Activated CD8-positive, alpha-beta memory T cell treated with anti-CD3 and anti-CD28 coated beads, Interleukin-2, amount 50 U/mL, for 24 hours (primary cell): ENCODE measurements at regions not wholly inside any gene's neighbourhood (a gene's known extent, or its start where the extent isn't known, plus 50 kb on each side); places are given as distances from the start of the nearest gene placed in this dataset.
A peak's percentile ranks its signal among the peaks of the same experiment; 100 is the strongest.

Experiments used
- DNase-seq: peaks from one replicate; pipeline ENCODE4 v3.0.0-alpha.2; 2020; ENCODE audit errors: extremely low read depth

DNA sequence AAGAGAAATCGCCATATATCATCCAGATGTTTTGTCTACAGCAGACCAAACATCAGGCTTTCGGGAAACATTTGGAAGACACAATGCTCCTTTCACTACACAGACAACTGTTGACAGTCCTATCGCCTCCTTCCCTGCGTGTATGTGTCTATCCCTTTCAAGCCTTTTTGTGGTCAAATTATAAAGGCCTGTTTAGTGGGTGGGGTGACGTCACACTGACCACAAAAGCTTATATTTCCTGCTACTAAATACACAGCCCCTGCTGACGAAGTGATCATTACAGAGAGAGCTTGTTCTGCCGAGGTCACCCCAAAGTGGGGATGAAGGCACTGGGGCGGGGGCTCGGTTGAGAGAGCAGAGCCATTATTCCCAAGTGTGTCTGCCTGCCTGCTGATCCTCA is 302.7 kb upstream of the TNP1 start:
- peak; percentile 12 for DNase-seq

DNA sequence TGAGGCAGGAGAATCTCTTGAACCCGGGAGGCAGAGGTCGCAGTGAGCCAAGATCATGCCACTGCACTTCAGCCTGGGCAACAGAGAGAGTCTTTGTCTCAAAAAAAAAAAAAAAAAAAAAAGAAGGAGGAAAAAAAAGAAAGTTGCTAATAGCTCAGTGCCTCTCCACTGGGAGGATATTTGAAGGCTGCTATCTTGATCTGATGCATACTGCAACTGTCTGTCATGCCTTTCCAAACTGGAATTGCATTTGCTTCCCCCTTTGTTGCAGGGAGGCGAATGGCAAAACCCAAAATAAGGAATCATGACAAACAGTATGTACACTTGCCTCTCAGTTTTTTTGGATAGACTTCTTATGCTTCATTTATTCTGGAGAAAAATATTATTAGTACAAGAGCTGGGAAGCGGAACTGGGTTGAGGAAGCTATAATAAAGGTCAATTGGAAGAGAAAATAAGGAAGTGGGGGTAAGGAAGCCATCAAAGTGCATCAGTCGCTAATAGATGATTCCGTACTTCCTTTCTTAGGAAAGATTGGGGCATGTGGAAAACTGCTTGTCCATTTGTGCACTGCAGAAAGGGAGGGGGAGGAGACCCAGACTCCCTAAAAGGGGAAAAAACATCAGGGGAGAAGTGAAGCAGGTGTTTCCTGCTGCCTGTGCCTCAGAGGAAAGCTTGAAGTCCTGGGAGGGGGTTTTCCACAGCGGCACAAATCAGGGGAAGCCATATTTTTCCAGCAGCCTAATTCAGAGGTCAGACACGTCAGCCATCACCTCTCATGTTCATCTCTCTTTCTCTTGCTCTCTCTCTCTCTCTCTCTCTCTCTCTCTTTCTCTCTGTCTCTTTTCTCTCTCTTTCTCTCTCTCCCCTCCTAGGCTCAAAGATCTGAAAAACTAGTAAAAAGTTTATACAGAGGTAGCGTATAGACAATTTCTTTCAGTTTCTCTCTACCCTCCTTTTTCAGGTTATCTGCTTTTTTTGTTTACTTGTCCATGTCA is 301.4 kb upstream of the TNP1 start:
- no peak for DNase-seq

DNA sequence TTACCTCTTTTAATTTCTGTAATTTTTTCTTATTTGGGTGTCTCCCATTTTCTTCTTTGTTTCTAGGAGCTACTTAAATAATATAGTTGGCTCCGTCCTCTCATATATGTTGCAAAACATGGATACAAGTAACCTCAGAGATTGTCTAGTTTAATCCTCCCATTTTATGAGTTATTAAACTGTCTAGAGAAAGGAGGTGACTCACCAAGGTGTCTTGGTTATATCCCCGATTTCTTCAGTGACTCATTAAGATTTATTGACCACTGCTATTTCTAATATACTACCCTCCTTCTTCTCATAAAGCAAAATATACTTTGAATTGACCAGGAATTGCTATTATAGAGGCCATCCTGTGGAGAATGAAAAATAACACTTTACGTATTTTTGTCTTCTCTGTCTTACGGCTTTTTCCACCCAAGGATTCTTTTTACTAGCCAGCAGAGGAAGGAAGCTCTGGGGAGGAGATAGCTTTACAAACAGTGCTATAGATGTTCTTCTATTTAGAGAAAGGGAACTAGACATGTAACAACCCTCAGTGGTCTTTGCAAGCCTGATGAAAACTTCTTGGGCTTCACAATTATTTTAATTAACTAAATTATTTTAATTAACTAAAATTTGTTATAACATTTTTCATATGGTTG is 300.4 kb upstream of the TNP1 start:
- no peak for DNase-seq

DNA sequence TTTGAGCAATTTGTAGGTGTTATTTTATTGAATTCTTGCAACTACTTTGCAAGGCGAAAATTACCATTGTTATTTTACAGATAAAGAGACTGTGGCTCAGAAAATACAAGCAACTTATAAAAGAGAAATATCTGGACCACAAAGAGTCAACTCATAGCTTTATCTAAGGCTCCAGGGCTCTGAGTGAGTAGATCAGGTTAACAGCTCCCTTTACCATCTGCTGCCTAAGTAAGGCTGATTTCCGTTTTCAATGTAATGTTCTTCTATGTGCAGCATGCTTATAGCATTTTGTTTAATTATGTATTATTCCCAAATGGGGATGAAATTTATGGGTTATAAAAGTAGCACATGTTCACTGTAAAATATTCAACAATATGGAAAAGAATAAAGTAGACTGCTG is 299.1 kb upstream of the TNP1 start:
- DNase-seq = no peak

DNA sequence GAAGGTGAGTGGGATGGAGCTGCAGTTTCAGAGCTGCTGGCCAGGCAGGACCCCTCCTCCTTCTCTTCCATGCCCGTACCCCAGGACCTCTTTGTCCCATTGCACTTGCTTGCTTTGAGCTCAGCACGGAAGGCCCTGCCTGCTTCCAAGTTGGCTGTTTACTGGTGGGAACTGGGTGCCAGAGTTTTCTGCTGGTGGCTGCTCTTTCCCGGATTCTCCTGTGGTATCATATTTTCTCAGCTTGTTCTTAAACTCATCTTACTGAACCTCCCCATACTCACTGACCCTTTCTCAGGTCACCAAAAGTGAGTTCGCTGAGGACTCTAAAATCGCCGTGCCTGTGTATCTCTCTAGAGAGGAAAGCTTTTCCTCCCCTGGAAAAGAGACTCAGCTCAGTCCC is 297.7 kb upstream of the TNP1 start:
- DNase-seq = no peak

DNA sequence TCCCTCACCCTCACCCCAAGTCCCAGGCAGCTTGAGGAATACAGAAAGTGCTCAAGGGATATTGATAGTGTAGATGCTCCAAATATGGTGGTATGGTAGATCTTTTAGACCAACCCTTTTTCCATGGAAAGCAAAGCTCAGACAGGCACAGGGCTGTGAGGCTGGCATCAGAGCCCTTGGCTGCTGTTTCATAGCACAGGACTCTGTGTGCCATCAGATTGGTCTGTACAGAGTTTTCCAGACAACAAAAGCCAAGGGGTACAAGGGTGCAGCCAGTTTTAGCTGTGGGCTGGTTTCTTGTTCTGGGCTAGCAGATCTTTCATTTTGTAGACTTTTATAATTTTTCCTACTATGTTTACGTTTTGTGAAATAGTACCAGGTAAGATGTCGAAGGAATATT is 296.9 kb upstream of the TNP1 start:
- DNase-seq = no peak

DNA sequence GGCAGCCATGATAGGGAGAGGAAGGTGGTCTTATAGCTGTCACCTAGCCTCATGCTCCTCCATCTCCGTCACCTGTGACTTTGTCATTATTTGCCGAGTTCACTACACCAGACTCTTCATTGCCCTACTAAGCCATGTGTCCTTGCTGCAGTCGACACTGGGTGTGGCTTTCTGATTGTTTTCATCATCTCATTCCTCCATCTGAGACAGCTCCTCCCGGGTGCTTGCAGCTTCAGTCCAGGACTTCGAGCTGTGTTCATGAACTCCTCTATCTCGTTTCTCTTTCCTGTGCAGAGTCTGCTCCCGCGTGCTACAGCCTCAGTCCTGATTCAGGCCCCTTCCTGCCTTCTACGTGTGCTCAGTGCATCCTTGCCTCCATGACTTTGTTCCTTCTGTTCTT is 295.1 kb upstream of the TNP1 start:
- DNase-seq = no peak

DNA sequence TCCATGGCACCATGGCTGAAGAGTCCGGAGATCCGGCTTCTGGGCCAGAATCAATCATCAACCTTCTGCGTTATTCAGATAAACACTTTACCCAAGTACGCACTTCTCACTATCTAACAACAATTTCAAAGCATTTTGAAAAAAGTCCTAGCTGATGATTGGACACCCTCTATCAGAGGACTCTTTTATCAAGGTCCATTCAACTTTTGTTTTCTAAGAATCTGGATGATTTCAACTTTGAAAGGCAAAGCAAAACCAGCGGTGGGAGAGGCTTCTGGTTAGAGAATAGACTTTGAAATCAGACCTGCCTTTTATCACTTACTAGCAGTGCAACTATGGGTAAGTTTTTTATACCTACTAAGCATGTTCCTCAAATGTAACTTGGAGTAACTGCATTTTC is 293.6 kb upstream of the TNP1 start:
- no peak for DNase-seq

DNA sequence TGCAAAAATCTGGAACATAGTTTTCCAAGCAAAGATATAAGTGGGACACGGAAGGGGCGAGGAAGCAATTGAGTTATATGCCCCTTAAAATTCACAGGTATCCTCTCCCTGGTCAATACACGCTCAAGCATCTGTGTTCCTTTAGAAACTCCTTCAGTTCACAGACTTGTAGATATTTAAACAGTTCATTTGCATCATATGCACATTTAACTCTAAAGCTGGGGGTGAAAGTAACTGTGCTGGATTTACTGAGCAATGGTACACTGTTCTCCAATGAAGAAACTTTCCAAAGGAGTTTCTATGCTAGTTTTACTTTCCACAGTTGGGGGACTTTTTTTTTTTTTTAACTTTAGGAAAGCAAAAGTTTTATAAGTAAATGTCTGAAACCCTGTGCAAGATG is 293.0 kb upstream of the TNP1 start:
- no peak for DNase-seq

DNA sequence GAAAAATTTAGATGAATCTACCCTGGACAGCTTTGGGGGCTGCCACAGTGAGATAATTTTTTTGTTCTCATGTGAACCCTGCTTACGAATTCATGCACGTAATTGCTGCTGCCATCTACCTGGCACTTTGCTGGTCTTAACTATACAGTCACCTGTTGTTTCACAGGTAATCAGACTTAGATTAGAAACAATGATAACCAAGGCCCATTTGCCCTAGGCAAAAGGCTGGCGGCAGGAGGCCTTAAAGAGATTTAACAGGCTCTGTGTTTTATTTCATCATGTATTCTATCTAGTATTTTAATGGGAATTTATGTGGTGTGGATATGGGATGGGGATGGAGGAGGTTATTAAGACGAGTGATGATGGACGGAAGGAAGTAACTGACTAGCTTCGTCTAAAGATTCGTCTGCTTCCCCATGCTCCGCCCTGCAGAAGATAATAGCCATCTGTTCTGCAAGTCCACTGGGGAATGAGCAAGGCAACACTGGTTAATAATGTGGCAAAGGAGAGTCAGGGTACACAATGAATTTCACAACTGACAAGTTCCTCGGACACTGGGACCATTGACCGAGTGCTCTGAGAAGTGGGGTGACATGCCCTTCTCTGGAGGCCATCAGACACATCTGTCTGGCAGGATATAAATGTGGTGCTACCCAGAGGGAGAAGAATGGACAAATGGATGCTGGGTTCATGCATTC is 291.8 kb upstream of the TNP1 start:
- no peak for DNase-seq

DNA sequence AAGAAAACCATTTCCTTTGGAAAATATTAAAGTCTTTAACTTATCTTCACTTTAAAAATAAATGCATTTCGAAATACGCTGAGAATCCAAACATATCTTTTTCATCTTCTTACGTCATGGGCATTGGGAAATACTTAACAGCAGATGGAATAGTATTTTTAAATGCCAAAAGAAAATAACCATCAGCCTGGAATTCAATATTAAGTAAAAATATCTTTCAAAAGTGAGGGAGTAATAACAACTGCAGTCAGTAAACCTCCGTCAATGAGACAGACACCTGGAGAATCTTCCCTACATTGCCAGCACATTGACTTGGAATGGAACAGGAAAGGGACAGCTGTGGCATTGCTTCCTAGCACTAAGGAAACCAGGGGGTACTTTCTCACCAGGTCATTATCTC is 290.4 kb upstream of the TNP1 start:
- DNase-seq = no peak

DNA sequence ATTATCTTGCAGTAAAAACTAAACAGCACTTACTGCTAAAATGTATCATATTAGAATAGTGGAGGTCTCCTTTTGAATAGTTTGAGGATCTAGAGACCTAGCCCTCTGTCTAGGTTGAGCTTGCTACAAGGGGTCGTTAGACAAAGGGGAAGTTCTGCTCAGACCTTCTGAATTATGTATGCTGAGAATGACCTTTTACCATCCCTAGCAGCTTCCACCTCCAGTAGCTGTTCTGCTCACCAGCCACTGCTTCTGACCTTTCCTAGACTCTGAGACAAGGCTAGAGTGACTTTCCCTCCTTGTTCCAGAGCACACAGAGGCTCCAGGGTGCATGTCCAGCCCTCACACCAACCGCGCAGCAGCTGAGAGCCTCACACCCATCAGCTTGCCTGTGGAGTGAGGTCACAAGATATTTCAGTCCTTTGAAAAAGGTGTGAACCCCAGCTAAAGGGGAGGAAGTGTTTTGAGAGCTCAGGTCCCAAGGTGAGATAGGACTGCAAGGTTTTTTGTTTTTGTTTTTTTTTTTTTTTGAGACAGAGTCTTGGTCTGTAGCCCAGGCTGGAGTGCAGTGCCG is 289.3 kb upstream of the TNP1 start:
- no peak for DNase-seq

DNA sequence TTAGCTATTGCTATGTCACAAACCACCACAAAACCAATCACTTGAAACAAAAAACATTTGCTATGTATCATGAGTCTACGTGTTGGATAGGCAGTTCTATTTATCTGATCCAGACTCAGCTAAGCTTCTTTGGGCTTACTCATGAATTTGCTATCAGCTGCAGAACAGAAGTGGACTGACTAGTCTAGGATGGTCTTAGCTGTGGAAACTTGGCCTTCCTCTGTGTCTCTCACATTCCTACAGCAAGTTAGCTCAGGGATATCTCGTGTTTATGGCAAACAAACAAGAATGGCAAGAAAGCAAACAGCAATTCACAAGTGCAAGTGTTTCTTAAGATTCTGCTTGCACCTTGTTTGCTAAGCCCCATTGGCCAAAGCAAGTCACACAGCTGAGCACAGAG is 288.0 kb upstream of the TNP1 start:
- DNase-seq = no peak

DNA sequence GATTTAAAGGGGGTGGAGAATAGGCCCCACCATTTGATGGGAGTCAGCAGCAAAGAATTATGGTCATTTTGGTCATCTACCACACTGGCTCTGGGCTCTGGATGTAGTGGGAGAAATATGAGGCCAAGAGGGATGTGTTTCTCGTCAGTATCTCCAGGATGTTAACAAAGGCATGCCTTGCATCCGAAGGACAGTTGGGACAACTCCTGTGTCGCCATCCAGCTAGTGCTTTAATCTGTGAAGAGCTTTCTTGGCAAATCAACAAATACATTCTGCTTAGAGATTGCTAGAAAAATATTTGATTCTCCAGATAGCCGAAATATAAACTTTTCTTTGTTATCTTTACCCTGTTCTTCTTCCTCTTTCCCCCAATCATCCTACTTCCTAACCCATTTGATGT is 287.1 kb upstream of the TNP1 start:
- no peak for DNase-seq

DNA sequence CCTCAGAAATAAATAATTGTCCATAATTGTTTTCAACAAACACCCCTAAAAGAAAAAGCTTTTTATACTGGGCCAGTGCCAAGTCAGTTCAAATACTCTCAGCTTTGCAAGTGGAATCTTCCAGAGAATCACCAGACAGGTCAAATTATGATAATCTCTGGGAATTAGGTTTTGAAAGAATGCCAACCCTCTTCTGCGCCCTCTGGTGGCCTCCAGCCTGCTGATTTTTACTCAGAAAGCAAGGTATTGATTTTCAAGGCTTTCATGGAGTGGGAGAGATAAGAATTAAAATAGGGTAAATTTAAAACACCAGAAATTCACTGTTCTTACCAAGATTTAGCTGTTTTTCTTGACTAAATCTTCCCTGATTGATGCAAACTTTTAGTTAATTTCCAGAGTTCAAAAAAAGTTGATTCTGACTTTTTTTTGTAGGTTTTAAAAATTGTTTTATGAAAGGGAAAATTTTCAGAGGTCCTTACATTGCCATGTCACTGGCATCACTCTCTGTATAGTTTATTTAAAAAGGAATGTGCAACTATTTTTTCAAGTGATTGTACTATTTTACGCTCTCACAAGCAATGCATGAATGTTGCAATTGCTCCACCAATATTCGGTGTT is 282.9 kb upstream of the TNP1 start:
- DNase-seq = no peak

DNA sequence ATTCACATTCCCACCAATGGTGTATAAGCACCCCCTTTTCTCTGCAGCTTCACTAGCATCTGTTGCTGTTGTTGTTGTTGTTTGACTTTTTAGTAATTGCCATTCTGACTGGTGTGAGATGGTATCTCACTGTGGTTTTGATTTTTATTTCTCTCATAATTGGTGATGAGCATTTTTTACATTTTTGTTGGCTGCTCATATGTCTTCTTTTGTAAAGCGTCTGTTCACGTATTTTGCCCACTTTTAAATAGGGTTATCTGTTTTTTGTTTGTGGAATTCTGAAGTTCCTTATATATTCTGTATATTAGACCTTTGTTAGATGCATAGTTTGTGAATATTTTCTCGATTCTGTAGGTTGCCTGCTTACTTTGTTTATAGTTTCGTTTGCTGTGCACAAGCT is 278.4 kb upstream of the TNP1 start:
- no peak for DNase-seq

DNA sequence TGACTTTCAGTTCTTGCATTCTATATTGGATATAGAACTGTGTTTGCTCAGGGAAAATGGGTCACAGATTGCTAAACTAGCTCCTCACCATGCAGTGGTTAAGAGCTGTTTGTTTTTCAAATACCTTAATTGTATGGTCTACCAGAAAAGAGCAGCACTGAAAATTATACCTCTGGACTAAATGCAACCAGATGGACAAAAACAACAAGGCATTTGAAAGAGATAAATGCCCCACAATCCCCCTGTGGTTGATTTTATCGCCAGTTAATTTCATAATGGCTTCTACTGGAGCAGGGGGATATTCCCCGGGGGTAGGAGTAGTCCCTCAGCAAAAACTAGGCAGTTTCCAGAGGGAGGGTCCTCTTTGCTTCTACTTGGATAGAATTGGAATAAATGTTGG is 267.9 kb upstream of the TNP1 start:
- no peak for DNase-seq

DNA sequence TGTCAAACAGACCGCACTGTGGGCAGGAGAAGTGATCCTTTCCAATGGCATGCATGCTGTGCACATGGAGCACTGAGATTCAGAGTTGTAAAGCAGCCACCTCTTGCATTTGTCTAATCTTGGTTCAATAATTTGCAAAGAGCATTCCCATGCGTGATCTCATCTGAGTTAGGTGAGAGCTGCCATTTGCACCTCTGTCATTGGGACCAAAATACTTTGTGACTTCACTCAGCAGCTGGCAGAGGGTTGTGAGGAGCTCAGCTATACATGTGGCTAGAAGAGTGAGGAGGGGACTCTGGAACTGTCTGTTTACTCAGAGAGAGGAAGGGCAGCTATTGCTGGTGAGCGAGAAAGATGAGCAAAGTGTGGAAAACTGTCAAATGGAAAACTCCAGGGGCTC is 265.1 kb upstream of the TNP1 start:
- no peak for DNase-seq

DNA sequence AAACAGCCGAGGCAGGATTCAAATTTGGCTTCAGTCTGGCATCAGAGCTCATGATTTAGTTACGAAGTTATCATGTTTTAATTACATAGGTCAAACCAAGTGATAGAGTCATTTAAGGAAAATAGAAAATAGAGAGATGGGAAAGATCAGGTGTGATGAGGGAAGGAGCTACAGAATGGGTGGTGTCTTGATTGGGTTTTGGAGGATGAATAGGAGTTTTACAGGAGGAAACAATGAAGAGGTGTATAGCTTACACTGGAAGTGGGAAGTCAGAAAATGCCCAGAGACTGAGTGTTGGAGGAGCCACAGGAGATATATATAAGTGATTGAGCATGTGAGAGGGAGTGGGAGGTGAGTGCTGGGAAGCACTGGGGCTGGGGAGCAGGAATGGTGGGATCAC is 264.2 kb upstream of the TNP1 start:
- DNase-seq = no peak

DNA sequence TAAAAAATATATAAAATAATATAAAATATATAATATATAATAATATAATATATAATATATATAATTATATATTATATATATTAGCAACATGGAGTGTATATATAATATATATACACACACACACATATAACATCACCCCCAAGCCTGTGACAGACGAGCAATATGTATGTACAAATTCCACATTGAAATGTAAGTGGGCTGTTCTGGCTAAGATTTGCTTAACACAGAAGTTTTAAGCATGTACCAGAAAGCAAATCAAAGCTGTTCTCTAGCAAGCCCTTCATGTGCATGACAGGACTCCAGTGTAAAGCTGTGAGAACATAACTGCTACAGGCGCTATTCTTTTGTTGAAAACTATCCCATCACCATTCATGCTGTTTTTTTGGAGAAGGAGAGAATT is 261.7 kb upstream of the TNP1 start:
- DNase-seq = no peak

DNA sequence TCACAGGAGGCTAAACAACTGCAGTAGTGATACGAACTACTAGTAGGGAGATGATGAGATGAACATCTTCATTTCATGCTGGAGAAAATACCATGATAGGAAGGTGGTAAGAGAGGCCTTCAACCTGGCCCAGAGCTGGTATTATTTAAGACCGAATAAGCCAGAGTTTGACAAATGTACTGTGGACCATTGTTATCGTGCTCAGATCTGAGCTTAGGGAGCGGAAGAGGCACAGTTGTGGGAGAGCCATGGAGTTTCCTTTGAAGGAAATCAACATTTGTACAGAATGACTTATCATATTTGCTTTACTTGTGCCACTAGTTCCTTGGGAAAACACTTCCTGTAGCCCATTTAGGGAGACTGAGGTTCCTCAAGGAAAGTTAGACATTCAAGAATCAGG is 260.6 kb upstream of the TNP1 start:
- no peak for DNase-seq
